ENCODE measurements at regions not wholly inside any gene's neighbourhood (a gene's known extent, or its start where the extent isn't known, plus 50 kb on each side); places are given as distances from the start of the nearest gene placed in this dataset.

- DNase-seq: no peak
Observed at GRCh38 chr2:120461092-120461491, 115.2 kb downstream of the INHBB start.

GRCh38 chr2:120461546-120462537, 115.9 kb downstream of the INHBB start:
- no peak for DNase-seq

DNA sequence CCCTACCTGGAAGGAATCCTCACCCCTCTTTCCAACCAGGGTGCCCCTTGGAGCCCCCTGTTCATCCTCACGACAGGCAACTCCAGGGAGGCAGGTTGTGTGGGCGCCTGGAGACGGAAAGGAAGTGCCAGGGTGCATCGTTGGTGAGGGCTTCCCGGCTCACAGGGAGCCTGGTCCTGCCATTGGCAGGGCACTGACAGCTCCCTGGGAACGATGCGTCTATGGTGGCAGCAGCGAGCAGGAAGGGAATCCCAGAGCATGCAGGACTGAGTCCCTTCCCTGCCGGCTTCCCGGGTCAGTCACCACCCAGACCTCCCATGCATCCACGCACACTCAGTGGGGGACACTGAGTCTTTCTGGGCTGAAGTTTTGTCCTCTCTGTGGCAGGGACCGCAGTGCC, 117.6 kb downstream of the INHBB start:
- DNase-seq: no peak

DNA sequence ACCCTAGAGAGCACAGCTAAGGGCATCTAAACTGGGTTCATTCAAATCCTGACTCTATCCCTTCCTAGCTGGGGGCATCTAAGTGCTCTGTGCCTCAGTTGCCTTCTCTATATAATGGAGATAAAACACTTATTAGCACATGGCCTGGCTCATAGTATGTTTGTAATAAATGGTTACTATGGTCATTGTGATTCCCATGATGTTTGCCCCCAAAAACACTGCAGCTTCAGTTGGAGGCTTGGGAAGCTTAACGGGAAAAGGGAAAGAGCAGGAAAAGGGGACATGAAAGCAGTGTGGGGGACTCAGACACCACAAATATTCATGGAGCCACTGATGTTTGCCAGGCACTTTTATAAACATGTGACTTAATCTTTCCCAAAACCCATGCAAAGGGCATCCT, 118.1 kb downstream of the INHBB start:
- DNase-seq: no peak

DNA sequence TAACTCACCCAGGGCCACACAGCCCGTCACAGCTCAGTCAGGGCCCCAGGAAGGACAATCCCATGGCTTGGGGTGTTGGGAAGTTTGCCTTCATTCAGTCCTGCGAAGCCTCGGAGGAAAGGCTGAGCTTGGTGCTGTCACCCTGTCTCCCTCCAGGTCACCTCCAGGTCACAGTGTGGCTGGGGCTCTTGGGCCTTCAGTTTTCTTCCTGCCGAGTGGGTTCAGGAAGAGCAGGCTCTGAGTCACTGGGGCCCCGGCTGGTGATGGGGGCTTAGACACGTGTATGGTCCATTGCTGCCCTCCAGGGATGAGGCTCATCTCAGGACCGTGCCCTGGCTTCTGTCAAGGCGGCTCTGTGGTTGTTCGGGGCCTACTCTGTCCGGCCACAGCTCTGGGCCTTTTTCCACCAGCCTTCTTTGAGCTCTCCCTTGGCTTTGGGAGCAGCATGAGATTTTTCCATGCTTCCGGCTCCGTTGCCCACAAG, 118.6 kb downstream of the INHBB start:
- DNase-seq: no peak

DNA sequence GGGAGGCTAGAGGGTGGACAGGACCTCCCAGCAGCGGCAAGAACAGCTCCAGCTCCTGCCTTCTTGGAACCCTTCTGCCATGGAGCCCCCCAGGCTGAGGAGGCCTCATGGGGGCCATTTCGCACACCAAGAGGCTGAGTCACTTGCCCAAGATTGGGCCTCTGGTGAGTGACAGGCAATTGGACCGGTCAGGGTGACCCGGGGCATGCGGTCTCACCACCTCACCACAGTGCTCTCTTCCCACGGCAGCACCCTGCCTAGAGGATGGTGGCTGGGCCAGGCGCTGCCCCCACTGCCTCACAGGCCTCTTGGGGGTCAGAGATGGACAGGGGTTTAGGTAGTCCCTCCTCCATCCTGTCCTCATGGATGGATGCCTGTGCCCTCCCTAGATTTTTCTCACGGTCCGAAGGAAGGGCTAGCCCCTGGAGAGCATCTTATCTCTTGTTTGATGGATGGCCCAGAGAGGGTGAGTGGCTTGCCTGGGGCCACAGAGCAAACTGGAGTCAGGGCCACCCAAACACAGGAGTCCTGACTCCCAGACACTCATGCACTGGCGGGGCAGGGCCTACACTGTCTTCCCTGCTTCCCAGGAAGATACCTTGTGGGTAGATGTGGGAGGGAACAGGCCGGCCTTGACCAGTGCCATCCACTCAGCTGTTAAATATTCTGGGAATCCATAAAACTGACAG, 119.2 kb downstream of the INHBB start:
- DNase-seq: no peak

GRCh38 chr2:120465701-120465988, 119.7 kb downstream of the INHBB start:
- no peak for DNase-seq

- no peak for DNase-seq
Observed at GRCh38 chr2:120465989-120466703, 120.2 kb downstream of the INHBB start.

GRCh38 chr2:120466704-120467054, 120.7 kb downstream of the INHBB start:
- no peak for DNase-seq

- no peak for DNase-seq
Observed at GRCh38 chr2:120468136-120468535, 122.2 kb downstream of the INHBB start.

DNA sequence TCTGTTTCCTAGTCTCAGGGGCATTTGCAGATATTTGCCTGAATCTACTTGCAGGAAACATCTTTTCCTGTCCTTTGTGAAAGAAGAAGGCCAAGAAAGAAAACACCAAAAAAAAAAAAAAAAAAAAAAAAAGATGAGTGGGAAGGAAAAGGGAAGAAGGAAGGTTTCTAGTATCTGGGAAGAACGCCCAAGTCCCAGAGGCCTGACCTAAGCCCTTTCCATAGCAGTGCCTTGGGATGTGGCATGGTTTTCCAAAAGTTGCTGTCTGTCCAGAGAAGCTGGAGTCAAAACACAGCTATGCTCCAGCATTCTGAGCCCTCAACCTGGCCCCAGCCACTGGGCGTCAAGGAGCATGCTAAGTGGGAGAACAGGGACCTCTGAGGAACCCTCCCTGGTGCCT, 123.5 kb downstream of the INHBB start:
- DNase-seq: no peak

- DNase-seq: peak; percentile 4
Observed at GRCh38 chr2:120470041-120470965, 124.4 kb downstream of the INHBB start.

GRCh38 chr2:120471166-120471565, 125.2 kb downstream of the INHBB start:
- DNase-seq: no peak

DNA sequence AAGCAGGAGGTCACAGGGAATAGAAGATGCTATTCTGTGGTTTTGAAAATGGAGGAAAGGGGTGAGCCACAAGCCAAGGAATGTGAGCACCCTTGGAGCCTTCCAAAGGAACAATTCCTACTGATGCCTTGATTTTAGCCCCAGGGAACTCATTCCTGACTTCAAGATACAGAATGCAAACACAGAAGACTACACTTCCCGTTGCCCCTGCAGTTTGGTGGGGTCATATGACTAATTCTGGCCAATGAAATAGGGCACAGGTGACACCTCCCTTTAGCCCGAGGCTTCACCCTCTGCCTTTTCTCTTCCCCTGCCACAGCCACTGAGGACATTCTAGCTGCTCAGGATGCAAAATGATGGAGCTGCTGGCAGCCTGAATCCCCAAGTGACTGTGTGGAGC, 126.1 kb downstream of the INHBB start:
- DNase-seq: no peak

GRCh38 chr2:120472891-120473309, 127.0 kb downstream of the INHBB start:
- no peak for DNase-seq

GRCh38 chr2:120473522-120474271, 127.8 kb downstream of the INHBB start:
- no peak for DNase-seq

DNA sequence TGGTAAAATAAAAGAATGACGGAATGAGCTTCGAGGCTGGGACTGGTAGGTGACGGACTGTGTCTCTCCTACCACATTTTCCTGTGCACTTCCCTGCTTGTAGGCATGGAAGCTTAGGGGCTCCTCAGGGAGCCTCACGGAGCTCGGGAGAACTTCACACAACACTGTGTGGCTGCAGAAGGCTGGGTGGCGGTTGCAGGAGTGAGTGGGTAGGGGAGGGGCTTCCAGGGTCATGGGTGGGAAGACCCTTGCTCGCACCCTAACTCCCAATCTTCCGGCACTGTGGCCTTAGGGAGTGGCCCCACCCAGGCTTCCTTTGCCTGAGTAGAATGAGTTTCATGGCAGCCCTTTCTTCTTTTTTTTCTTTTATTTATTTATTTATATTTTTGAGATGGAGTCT, 128.6 kb downstream of the INHBB start:
- DNase-seq: no peak

GRCh38 chr2:120476141-120476540, 130.2 kb downstream of the INHBB start:
- DNase-seq: no peak

DNA sequence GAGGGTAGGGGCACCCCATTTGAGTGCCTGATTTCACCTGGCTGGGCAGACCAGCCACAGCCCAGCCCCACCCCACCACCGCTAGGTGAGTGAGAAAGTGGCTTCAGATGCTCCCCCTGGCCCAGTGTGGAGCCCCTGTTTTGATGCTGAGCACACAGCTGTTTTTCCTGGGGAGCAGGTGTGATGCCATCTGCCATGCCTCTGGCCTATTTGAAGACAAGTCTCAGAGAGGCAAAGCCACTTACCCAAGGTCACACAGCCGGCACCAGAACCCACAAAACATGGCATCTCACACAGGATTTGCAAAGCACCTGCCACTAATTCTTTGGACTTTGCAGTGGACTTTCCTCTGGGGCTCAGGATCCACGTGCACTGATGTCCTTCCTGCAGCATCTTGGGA, 131.3 kb downstream of the INHBB start:
- DNase-seq: no peak

- DNase-seq: no peak
Observed at GRCh38 chr2:120477831-120478481, 132.0 kb downstream of the INHBB start.

GRCh38 chr2:120480346-120480902, 134.5 kb downstream of the INHBB start:
- DNase-seq: no peak
